Heart right ventricle (tissue), 16 donors: ENCODE measurements at regions not wholly inside any gene's neighbourhood (a gene's known extent, or its start where the extent isn't known, plus 50 kb on each side); places are given as distances from the start of the nearest gene placed in this dataset.

ENCODE experiments used
- ATAC-seq, 8 donors: fragments of 200-7000 bp; cut with Tn5 transposase; one replicate each; pipeline ENCODE4 v1.9.1; 2020; ENCODE audit warnings: mild to moderate bottlenecking in 8 of 8, moderate library complexity in 8 of 8, moderate number of reproducible peaks in 1 of 8
- DNase-seq, 2 donors: peaks; one replicate each; pipeline ENCODE4 v3.0.0-alpha.2; 2020
- H3K27ac ChIP-seq, 10 donors: fragments of 200-600 bp; sonication (generic) in 2 of 10; one replicate each; pipeline versions ENCODE4 v1.5.0 to v1.8.0; 2020 to 2022; ENCODE audit warnings: mild to moderate bottlenecking in 3 of 10
- H3K27me3 ChIP-seq, 7 donors: fragments of 200-600 bp; one replicate each; pipeline ENCODE4 v1.8.0; 2021 to 2022; ENCODE audit warnings: mild to moderate bottlenecking in 2 of 7
- H3K36me3 ChIP-seq, 9 donors: fragments of 200-600 bp; sonication (generic) in 1 of 9; one replicate each; pipeline versions ENCODE4 v1.5.0 to v1.8.0; 2020 to 2022; ENCODE audit warnings: mild to moderate bottlenecking in 2 of 9
- H3K4me1 ChIP-seq, 9 donors: fragments of 200-600 bp; sonication (generic) in 1 of 9; one replicate each; pipeline versions ENCODE4 v1.5.0 to v1.8.0; 2020 to 2022; ENCODE audit warnings: mild to moderate bottlenecking in 4 of 9
- H3K4me3 ChIP-seq, 10 donors: fragments of 200-600 bp; sonication (generic) in 2 of 10; one replicate each; pipeline versions ENCODE4 v1.5.0 to v1.8.0; 2020 to 2022; ENCODE audit warnings: mild to moderate bottlenecking in 7 of 10, moderate library complexity in 2 of 10
- H3K9me3 ChIP-seq, 11 donors: fragments of 200-600 bp in 10 of 11; sonication (generic) in 2 of 11; one replicate each; pipeline versions ENCODE4 v1.5.0 to v1.8.0; 2013 to 2022; ENCODE audit warnings: mild to moderate bottlenecking in 2 of 11, control low read depth in 1 of 11, moderate library complexity in 1 of 11
- CTCF ChIP-seq, 9 donors: fragments of 200-600 bp; sonication (generic) in 2 of 9; IDR thresholded peaks; one replicate each; pipeline versions ENCODE4 v1.5.0 to v1.8.0; 2021 to 2022; ENCODE audit warnings: antibody characterized with exemption in 9 of 9, mild to moderate bottlenecking in 5 of 9, moderate library complexity in 1 of 9
- WGBS, 2 donors: extraction: QIAGEN DNeasy Blood & Tissue Kit; methylation state at CpG; one replicate each; pipeline ENCODE4 v1.1.7; 2013; ENCODE audit warnings: inconsistent platforms in 1 of 2; 5-methylcytosine and 5-hydroxymethylcytosine counted together
- intact Hi-C, 10 donors: fragments of 100-400 bp; cut with DNase I; formaldehyde crosslinking; loops; one replicate each; pipeline versions ENCODE4 v1.11.1 to v1.14.2; 2022
- donor health status: Arrhythmogenic right ventricular cardiomyopathy.
- donor health status: ischemic (EF 13 %, LVEDD 7.1; RV severe dilation, severe dysfunction).
- donor health status: healthy with polysubstance abuse.
- donor health status: DM: no; HTN: yes; CAD: no.
- donor health status: DM: no; HTN: no; CAD: no.
- donor health status: ischemic (EF 25% LVEDD 6.9; RV normal size, moderate dysfunction).
- donor health status: ischemic (EF 25% LVEDD 5.7; RV mildly dilated, moderate dysfunction).
- donor health status: healthy.
- donor health status: DM: yes; HTN: yes; CAD: no.
- donor health status: Ischemic cardiomyopathy.
- donor health status: ischemic (EF 35%, LVEDD 5.7; RV mildly dilated, moderate dysfunction).
- donor health status: nonischemic (EF 11% LVEDD 7.7; RV severe dilation, severe dysfunction).
- donor health status: DM: yes; HTN: yes; CAD: no.
- donor health status: PGD.
- donor health status: ischemic (EF 29% LVEDD 5.4; RV normal size, mild dysfunction).
- donor health status: nonischemic (EF 23%, LVEDD 6.1; RV moderate dilation, normal function).

GRCh38 chr1:95437011-95437410, 203.0 kb downstream of the RWDD3 start:
- no peak overlapping the region for H3K4me3 ChIP-seq
- no peaks in the 10 kb centered on the region for H3K36me3 ChIP-seq
- H3K4me1 ChIP-seq = no peaks in the 10 kb centered on the region
- ATAC-seq (no peak), DNase-seq (no peak)
- WGBS, 2 donors = 55 to 73% methylated on average over 3 of the region's 3 CpGs
- no peak overlapping the region for H3K27ac ChIP-seq
- no peaks in the 10 kb centered on the region for H3K9me3 ChIP-seq
- intact Hi-C loops = no loop called here
- no peak for TF ChIP-seq CTCF (IDR thresholded peaks at IDR 0.05)
- H3K27me3 ChIP-seq = no peaks in the 10 kb centered on the region

- no peak for ATAC-seq
- intact Hi-C loops = no loop called here
Observed at GRCh38 chr1:95437781-95438180, 203.8 kb downstream of the RWDD3 start.

GRCh38 chr1:95438218-95438948, 204.4 kb downstream of the RWDD3 start:
- H3K9me3 ChIP-seq = no peaks in the 10 kb centered on the region
- DNase-seq (no peak), ATAC-seq (no peak)
- intact Hi-C loops = no loop called here
- no peak overlapping the region for H3K4me3 ChIP-seq
- no peaks in the 10 kb centered on the region for H3K36me3 ChIP-seq
- 62 to 69% methylated on average over 4 of the region's 4 CpGs for WGBS, 2 donors
- TF ChIP-seq CTCF (IDR thresholded peaks at IDR 0.05) = no peak
- no peaks in the 10 kb centered on the region for H3K27me3 ChIP-seq
- no peak overlapping the region for H3K27ac ChIP-seq
- no peaks in the 10 kb centered on the region for H3K4me1 ChIP-seq

More at GRCh38 chr1:95437781-95438180, 203.8 kb downstream of the RWDD3 start:
- Histone ChIP-seq H3K27ac (no peak overlapping the region), H3K4me1 (no peaks in the 10 kb centered on the region), H3K36me3 (no peaks in the 10 kb centered on the region), H3K9me3 (no peaks in the 10 kb centered on the region), H3K4me3 (no peak overlapping the region), H3K27me3 (no peaks in the 10 kb centered on the region)
- WGBS, 2 donors = 52 to 61% methylated on average over 6 of the region's 6 CpGs
- TF ChIP-seq CTCF (IDR thresholded peaks at IDR 0.05) = no peak
- DNase-seq = no peak

- H3K9me3 ChIP-seq = peaks cover 0 to 3% (median 0%) of the 10 kb centered on the region in 11 donors
- intact Hi-C loops = loop anchor here in 1 of 10 donors (10.0 kb wide), 1 partner anchor 126 kb away; no protein-coding TSS in a partner anchor
- no peaks in the 10 kb centered on the region for H3K4me1 ChIP-seq
- H3K27ac ChIP-seq = no peak overlapping the region
- DNase-seq (no peak), ATAC-seq (no peak)
- 69% methylated on average over 4 of the region's 4 CpGs for WGBS, 2 donors
- no peak for TF ChIP-seq CTCF (IDR thresholded peaks at IDR 0.05)
- no peaks in the 10 kb centered on the region for H3K27me3 ChIP-seq
- H3K36me3 ChIP-seq = no peaks in the 10 kb centered on the region
- H3K4me3 ChIP-seq = no peak overlapping the region
Observed at GRCh38 chr1:95440511-95440910, 206.5 kb downstream of the RWDD3 start.
